ENCODE measurements at regions not wholly inside any gene's neighbourhood (a gene's known extent, or its start where the extent isn't known, plus 50 kb on each side); places are given as distances from the start of the nearest gene placed in this dataset.
A peak's percentile ranks its signal among the peaks of the same experiment; 100 is the strongest.
"Not testable (repeated sequence)": the region's sequence is repeated elsewhere in the genome, so short reads cannot be mapped to it uniquely, and the experiment has no call there.

- Histone ChIP-seq H3K4me3 (ENCODE audit: low read depth, low read length) (no peak overlapping the region), H3K36me3 (ENCODE audit: control insufficient read depth, insufficient read depth, low read length) (no peaks in the 10 kb centered on the region), H3K9me3 (no peaks in the 10 kb centered on the region), H3K27me3 (replicated peaks; ENCODE audit: control insufficient read depth, insufficient read depth, low read length) (no peaks in the 10 kb centered on the region), H3K4me1 (no peaks in the 10 kb centered on the region)
- Mint-ChIP-seq H3K4me1 (ENCODE audit: low read depth, unreplicated experiment) (no peaks in the 10 kb centered on the region), H3K27me3 (ENCODE audit: insufficient read depth, unreplicated experiment) (no peaks in the 10 kb centered on the region), H3K36me3 (ENCODE audit: insufficient read depth, unreplicated experiment) (no peaks in the 10 kb centered on the region), H3K27ac (ENCODE audit: unreplicated experiment) (no peak overlapping the region), H3K4me3 (ENCODE audit: unreplicated experiment) (no peak overlapping the region), H3K9me3 (ENCODE audit: unreplicated experiment) (no peaks in the 10 kb centered on the region)
- DNase-seq = no peak
- intact Hi-C loops (cut with micrococcal nuclease; ENCODE audit: unreplicated experiment) = no loop called here
- no TSS peak for BruUV-seq (replicated peaks)
- TF ChIP-seq CTCF (IDR thresholded peaks at IDR 0.05; ENCODE audit: insufficient read depth in 1 of 2, low read depth in 1 of 2, low read length in 1 of 2, severe bottlenecking in 1 of 2, unreplicated experiment in 1 of 2) = no peak
- ChIA-PET POLR2A (no interaction called here), CTCF (no interaction called here)
These were observed 76.9 kb downstream of the FH start for GRCh38 chr1:241442686-241443085.

DNA sequence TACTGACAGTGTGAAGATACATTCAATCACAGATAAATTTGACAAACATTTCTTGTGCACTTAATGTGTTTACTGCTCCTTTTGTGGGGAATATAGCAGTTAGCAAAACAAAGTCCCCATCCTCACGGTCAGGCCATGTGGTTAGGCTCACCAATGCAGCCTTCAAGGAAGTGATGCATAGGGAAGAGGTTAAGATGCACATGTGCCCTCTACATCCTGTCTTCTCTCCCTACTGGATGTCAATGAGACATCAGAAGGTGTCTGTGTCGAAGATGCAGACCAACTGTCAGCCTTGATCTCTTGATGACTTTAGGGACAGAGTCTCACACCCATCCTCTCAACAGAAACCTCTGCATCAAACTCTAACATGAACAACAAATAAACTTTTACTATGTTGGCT is 78.7 kb downstream of the FH start:
- CTCF ChIA-PET = no interaction called here
- no peaks in the 10 kb centered on the region for H3K4me1 Mint-ChIP-seq (ENCODE audit: low read depth, unreplicated experiment)
- no peaks in the 10 kb centered on the region for H3K9me3 Mint-ChIP-seq (ENCODE audit: unreplicated experiment)
- intact Hi-C loops (cut with micrococcal nuclease; ENCODE audit: unreplicated experiment) = no loop called here
- no peaks in the 10 kb centered on the region for H3K36me3 ChIP-seq (ENCODE audit: control insufficient read depth, insufficient read depth, low read length)
- no peak overlapping the region for H3K27ac Mint-ChIP-seq (ENCODE audit: unreplicated experiment)
- no peaks in the 10 kb centered on the region for H3K9me3 ChIP-seq
- H3K27me3 ChIP-seq (replicated peaks; ENCODE audit: control insufficient read depth, insufficient read depth, low read length) = no peaks in the 10 kb centered on the region
- no peak overlapping the region for H3K4me3 ChIP-seq (ENCODE audit: low read depth, low read length)
- BruUV-seq (replicated peaks) = no TSS peak
- no peak for TF ChIP-seq CTCF (IDR thresholded peaks at IDR 0.05; ENCODE audit: insufficient read depth in 1 of 2, low read depth in 1 of 2, low read length in 1 of 2, severe bottlenecking in 1 of 2, unreplicated experiment in 1 of 2)
- POLR2A ChIA-PET = no interaction called here
- H3K36me3 Mint-ChIP-seq (ENCODE audit: insufficient read depth, unreplicated experiment) = no peaks in the 10 kb centered on the region
- H3K27me3 Mint-ChIP-seq (ENCODE audit: insufficient read depth, unreplicated experiment) = no peaks in the 10 kb centered on the region
- H3K4me1 ChIP-seq = no peaks in the 10 kb centered on the region
- DNase-seq = no peak
- H3K4me3 Mint-ChIP-seq (ENCODE audit: unreplicated experiment) = no peak overlapping the region

GRCh38 chr1:241438686-241439085 is 80.9 kb downstream of the FH start:
- POLR2A ChIA-PET; BruUV-seq (replicated peaks); H3K4me1 ChIP-seq; intact Hi-C loops (cut with micrococcal nuclease; ENCODE audit: unreplicated experiment); CTCF ChIA-PET; DNase-seq; H3K9me3 ChIP-seq; H3K36me3 ChIP-seq (ENCODE audit: control insufficient read depth, insufficient read depth, low read length); H3K27me3 ChIP-seq (replicated peaks; ENCODE audit: control insufficient read depth, insufficient read depth, low read length); H3K9me3 Mint-ChIP-seq (ENCODE audit: unreplicated experiment); H3K4me3 Mint-ChIP-seq (ENCODE audit: unreplicated experiment); H3K36me3 Mint-ChIP-seq (ENCODE audit: insufficient read depth, unreplicated experiment); H3K27ac Mint-ChIP-seq (ENCODE audit: unreplicated experiment); H3K4me3 ChIP-seq (ENCODE audit: low read depth, low read length); H3K4me1 Mint-ChIP-seq (ENCODE audit: low read depth, unreplicated experiment): not testable (repeated sequence)
- H3K27me3 Mint-ChIP-seq (ENCODE audit: insufficient read depth, unreplicated experiment) = peaks cover 13% of the 10 kb centered on the region

- CTCF ChIA-PET = no interaction called here
- DNase-seq = no peak
- BruUV-seq (replicated peaks) = no TSS peak
- Histone ChIP-seq H3K36me3 (ENCODE audit: control insufficient read depth, insufficient read depth, low read length) (no peaks in the 10 kb centered on the region), H3K4me1 (no peaks in the 10 kb centered on the region), H3K4me3 (ENCODE audit: low read depth, low read length) (no peak overlapping the region), H3K27me3 (replicated peaks; ENCODE audit: control insufficient read depth, insufficient read depth, low read length) (no peaks in the 10 kb centered on the region), H3K9me3 (no peaks in the 10 kb centered on the region)
- intact Hi-C loops (cut with micrococcal nuclease; ENCODE audit: unreplicated experiment) = no loop called here
- Mint-ChIP-seq H3K4me1 (ENCODE audit: low read depth, unreplicated experiment) (no peaks in the 10 kb centered on the region), H3K36me3 (ENCODE audit: insufficient read depth, unreplicated experiment) (no peaks in the 10 kb centered on the region), H3K27ac (ENCODE audit: unreplicated experiment) (no peak overlapping the region), H3K27me3 (ENCODE audit: insufficient read depth, unreplicated experiment) (peaks cover 23% of the 10 kb centered on the region), H3K4me3 (ENCODE audit: unreplicated experiment) (no peak overlapping the region), H3K9me3 (ENCODE audit: unreplicated experiment) (peaks cover 9% of the 10 kb centered on the region)
- POLR2A ChIA-PET = no interaction called here
- TF ChIP-seq CTCF (IDR thresholded peaks at IDR 0.05; ENCODE audit: insufficient read depth in 1 of 2, low read depth in 1 of 2, low read length in 1 of 2, severe bottlenecking in 1 of 2, unreplicated experiment in 1 of 2) = no peak
These were observed 75.2 kb upstream of the RGS7 start for GRCh38 chr1:241432241-241432640.

DNA sequence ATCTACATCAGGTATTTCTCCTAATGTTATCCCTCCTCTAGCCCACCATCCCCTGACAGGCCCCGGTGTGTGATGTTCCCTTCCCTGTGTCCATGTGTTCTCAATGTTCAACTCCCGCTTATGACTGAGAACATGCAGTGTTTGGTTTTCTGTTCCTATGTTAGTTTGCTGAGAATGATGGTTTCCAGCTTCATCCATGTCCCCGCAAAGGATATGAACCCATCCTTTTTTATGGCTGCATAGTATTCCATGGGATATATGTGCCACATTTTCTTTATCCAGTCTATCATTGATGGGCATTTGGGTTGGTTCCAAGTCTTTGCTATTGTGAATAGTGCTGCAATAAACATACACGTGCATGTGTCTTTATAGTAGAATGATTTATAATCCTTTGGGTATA is 68.1 kb upstream of the RGS7 start:
- H3K9me3 Mint-ChIP-seq (ENCODE audit: unreplicated experiment); BruUV-seq (replicated peaks); H3K4me1 ChIP-seq; DNase-seq; H3K27ac Mint-ChIP-seq (ENCODE audit: unreplicated experiment); H3K9me3 ChIP-seq; CTCF ChIA-PET; H3K27me3 ChIP-seq (replicated peaks; ENCODE audit: control insufficient read depth, insufficient read depth, low read length); intact Hi-C loops (cut with micrococcal nuclease; ENCODE audit: unreplicated experiment); H3K36me3 ChIP-seq (ENCODE audit: control insufficient read depth, insufficient read depth, low read length); H3K36me3 Mint-ChIP-seq (ENCODE audit: insufficient read depth, unreplicated experiment); H3K4me3 ChIP-seq (ENCODE audit: low read depth, low read length); POLR2A ChIA-PET; H3K4me1 Mint-ChIP-seq (ENCODE audit: low read depth, unreplicated experiment): not testable (repeated sequence)
- peak overlapping the region; percentile 57 for H3K4me3 Mint-ChIP-seq (ENCODE audit: unreplicated experiment)
- H3K27me3 Mint-ChIP-seq (ENCODE audit: insufficient read depth, unreplicated experiment) = peaks cover 23% of the 10 kb centered on the region
